ENCODE measurements at regions not wholly inside any gene's neighbourhood (a gene's known extent, or its start where the extent isn't known, plus 50 kb on each side); places are given as distances from the start of the nearest gene placed in this dataset.

GRCh38 chr10:118973744-118974143, 55.8 kb upstream of the NANOS1 start:
- TF ChIP-seq TRIM28 (IDR thresholded peaks at IDR 0.05; ENCODE audit: borderline replicate concordance, low read length) (peak; percentile 91; the same call in 1 of the 2 replicates), SCRT2 (tag by site-specific recombination; IDR thresholded peaks at IDR 0.05) (no peak), ZNF292 (tag by site-specific recombination; IDR thresholded peaks at IDR 0.05; ENCODE audit: borderline replicate concordance, low read depth) (no peak), ZNF26 (tag by site-specific recombination; IDR thresholded peaks at IDR 0.05) (no peak), ZNF792 (tag by site-specific recombination; IDR thresholded peaks at IDR 0.05) (no peak), PATZ1 (tag by site-specific recombination; IDR thresholded peaks at IDR 0.05) (no peak), KLF10 (tag by site-specific recombination; IDR thresholded peaks at IDR 0.05) (no peak), ZNF747 (tag by site-specific recombination; IDR thresholded peaks at IDR 0.05) (no peak), AEBP2 (tag by site-specific recombination; IDR thresholded peaks at IDR 0.05; ENCODE audit: borderline replicate concordance) (no peak), SCRT1 (tag by site-specific recombination; IDR thresholded peaks at IDR 0.05; ENCODE audit: borderline replicate concordance) (no peak), GLI2 (tag by site-specific recombination; IDR thresholded peaks at IDR 0.05; ENCODE audit: borderline replicate concordance, low read depth) (no peak), ZNF664 (tag by site-specific recombination; IDR thresholded peaks at IDR 0.05) (no peak), ZNF18 (tag by site-specific recombination; IDR thresholded peaks at IDR 0.05) (peak; percentile 87), ZBTB1 (tag by site-specific recombination; IDR thresholded peaks at IDR 0.05) (no peak), HOXA7 (CRISPR knock-in tag; IDR thresholded peaks at IDR 0.05; ENCODE audit: borderline replicate concordance) (no peak), SETDB1 (IDR thresholded peaks at IDR 0.05; ENCODE audit: insufficient read length, low read length) (peak; percentile 41), ZNF155 (tag by site-specific recombination; IDR thresholded peaks at IDR 0.05) (no peak)
- CTCF ChIA-PET, result no interaction called here
- H3K4me1 ChIP-seq (ENCODE audit: control insufficient read depth, insufficient read depth, low read length), result peaks cover 3% of the 10 kb centered on the region; the same call in 1 of the 2 replicates
- POLR2A ChIA-PET, result no interaction called here
- no peak overlapping the region for H3K4me3 ChIP-seq (ENCODE audit: low read depth, low read length)
- H3K9me3 ChIP-seq (ENCODE audit: control insufficient read depth, insufficient read depth, low read depth, low read length), result no peaks in the 10 kb centered on the region
- no peak overlapping the region for H3K27ac ChIP-seq (ENCODE audit: extremely low read depth, low read depth, low read length)
- H3K36me3 ChIP-seq (ENCODE audit: control insufficient read depth in 2 of 2, insufficient read depth in 1 of 2, low read length in 2 of 2), result no peaks in the 10 kb centered on the region

GRCh38 chr10:118974951-118975350, 54.6 kb upstream of the NANOS1 start:
- POLR2A ChIA-PET, result no interaction called here
- Histone ChIP-seq H3K36me3 (ENCODE audit: control insufficient read depth in 2 of 2, insufficient read depth in 1 of 2, low read length in 2 of 2) (no peaks in the 10 kb centered on the region), H3K27ac (ENCODE audit: extremely low read depth, low read depth, low read length) (no peak overlapping the region), H3K4me3 (ENCODE audit: low read depth, low read length) (no peak overlapping the region), H3K4me1 (ENCODE audit: control insufficient read depth, insufficient read depth, low read length) (peaks cover 3% of the 10 kb centered on the region; the same call in 1 of the 2 replicates), H3K9me3 (ENCODE audit: control insufficient read depth, insufficient read depth, low read depth, low read length) (no peaks in the 10 kb centered on the region)
- CTCF ChIA-PET, result no interaction called here
- peak; percentile 53; the same call in 1 of the 2 replicates for TF ChIP-seq GLIS1 (tag by site-specific recombination; IDR thresholded peaks at IDR 0.05)
- no peak for TF ChIP-seq ZNF10 (tag by site-specific recombination; IDR thresholded peaks at IDR 0.05)
